ENCODE measurements at regions not wholly inside any gene's neighbourhood (a gene's known extent, or its start where the extent isn't known, plus 50 kb on each side); places are given as distances from the start of the nearest gene placed in this dataset.

DNA sequence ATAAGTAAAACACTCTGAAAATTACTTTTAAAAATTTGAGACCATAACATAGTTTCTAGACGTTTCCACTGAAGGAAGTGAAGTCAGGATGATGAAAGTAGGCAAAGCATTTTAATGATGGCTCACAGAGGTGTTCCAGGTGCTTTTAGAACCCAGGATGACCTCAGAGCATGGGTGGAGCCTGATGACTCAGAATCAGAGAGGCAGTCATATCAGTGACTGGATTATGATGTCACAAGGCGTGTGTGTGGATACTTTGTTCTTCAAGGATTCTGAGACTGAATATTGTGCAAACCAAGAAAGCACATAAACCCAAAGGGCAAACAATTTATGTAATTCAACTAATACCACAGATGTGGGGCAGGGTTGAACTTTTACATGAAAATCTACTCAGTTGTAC, 200.2 kb upstream of the FOXN2 start:
- in situ Hi-C loops (cut with HindIII; ENCODE audit: low sequenced_read_pairs) = no loop called here
- H3K4me3 ChIP-seq (ENCODE audit: low read depth, low read length) = no peak overlapping the region
- peak; percentile 32 for DNase-seq (ENCODE audit: low read depth, low spot score)
- TF ChIP-seq, protein P1, sequence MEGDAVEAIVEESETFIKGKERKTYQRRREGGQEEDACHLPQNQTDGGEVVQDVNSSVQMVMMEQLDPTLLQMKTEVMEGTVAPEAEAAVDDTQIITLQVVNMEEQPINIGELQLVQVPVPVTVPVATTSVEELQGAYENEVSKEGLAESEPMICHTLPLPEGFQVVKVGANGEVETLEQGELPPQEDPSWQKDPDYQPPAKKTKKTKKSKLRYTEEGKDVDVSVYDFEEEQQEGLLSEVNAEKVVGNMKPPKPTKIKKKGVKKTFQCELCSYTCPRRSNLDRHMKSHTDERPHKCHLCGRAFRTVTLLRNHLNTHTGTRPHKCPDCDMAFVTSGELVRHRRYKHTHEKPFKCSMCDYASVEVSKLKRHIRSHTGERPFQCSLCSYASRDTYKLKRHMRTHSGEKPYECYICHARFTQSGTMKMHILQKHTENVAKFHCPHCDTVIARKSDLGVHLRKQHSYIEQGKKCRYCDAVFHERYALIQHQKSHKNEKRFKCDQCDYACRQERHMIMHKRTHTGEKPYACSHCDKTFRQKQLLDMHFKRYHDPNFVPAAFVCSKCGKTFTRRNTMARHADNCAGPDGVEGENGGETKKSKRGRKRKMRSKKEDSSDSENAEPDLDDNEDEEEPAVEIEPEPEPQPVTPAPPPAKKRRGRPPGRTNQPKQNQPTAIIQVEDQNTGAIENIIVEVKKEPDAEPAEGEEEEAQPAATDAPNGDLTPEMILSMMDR (IDR thresholded peaks at IDR 0.05; ENCODE audit: low read depth, low read length) = no peak

- DNase-seq (ENCODE audit: low read depth, low spot score) = no peak
- H3K4me3 ChIP-seq (ENCODE audit: low read depth, low read length) = no peak overlapping the region
- in situ Hi-C loops (cut with HindIII; ENCODE audit: low sequenced_read_pairs) = no loop called here
- TF ChIP-seq, protein P1 (IDR thresholded peaks at IDR 0.05; ENCODE audit: low read depth, low read length) = no peak
Observed at GRCh38 chr2:48116497-48116896, 198.0 kb upstream of the FOXN2 start.

- in situ Hi-C loops (cut with HindIII; ENCODE audit: low sequenced_read_pairs) = no loop called here
- DNase-seq (ENCODE audit: low read depth, low spot score) = no peak
- TF ChIP-seq, protein P1 (IDR thresholded peaks at IDR 0.05; ENCODE audit: low read depth, low read length) = no peak
- no peak overlapping the region for H3K4me3 ChIP-seq (ENCODE audit: low read depth, low read length)
Observed at GRCh38 chr2:48118895-48119294, 195.6 kb upstream of the FOXN2 start.

DNA sequence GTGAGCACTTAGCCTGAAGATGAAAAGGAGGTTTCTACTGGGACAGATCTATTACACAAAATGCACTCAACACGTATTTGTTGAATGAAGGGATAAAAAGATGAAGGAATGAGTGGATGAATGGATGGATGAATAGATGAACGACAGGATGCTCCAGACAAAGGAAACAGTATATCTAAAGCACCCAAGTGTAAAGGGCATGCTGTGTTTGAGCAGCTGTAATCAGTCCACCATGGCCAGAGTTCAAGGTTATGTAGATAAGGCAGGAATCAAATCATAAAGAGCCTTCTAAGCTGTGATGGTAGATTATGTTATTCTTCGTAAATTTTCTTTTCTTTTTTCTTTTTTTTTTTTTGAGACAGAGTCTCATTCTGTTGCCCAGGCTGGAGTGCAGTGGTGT, 194.4 kb upstream of the FOXN2 start:
- TF ChIP-seq, protein P1 (IDR thresholded peaks at IDR 0.05; ENCODE audit: low read depth, low read length) = no peak
- H3K4me3 ChIP-seq (ENCODE audit: low read depth, low read length) = no peak overlapping the region
- DNase-seq (ENCODE audit: low read depth, low spot score) = no peak
- in situ Hi-C loops (cut with HindIII; ENCODE audit: low sequenced_read_pairs) = no loop called here

DNA sequence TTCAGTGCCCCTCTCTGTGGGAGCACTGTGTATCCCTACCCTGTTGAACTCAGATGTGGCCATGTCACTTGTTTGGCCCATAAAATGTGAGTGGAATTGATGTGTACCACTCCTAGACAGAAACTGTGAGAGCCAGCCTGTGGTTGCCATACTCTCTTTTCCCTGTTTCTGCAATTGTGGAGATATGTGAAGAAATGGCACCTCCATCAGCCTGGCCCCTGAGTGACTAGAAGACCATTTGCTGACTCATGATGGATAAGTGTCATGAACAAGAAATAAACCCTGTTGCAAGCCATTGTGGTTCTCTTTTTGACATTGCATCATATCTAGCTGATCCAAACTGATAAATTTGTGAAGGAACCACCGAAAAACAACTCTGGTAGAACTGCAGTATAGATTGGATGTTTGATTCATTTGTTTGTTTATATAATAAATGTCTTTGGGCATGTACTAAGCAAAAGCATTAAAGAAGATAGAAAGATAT, 193.7 kb upstream of the FOXN2 start:
- in situ Hi-C loops (cut with HindIII; ENCODE audit: low sequenced_read_pairs) = no loop called here
- TF ChIP-seq, protein P1 (IDR thresholded peaks at IDR 0.05; ENCODE audit: low read depth, low read length) = no peak
- DNase-seq (ENCODE audit: low read depth, low spot score) = no peak
- no peak overlapping the region for H3K4me3 ChIP-seq (ENCODE audit: low read depth, low read length)

DNA sequence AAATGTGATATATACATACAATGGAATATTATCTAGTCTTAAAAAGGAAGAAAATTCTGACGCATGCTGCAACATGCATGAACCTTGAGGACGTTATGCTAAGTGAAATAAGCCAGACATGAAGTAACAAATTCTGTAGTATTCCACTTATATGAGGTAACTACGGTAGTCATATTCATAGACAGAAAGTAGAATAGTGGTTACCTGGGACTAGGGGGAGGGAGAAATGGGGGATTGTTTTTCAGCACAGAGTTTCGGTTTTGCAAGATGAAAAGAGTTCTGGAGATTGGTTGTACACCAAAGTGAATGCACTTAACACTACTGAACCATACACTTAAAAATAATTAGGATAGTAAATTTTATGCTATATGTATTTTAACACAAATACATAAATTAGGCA, 192.3 kb upstream of the FOXN2 start:
- in situ Hi-C loops (cut with HindIII; ENCODE audit: low sequenced_read_pairs) = no loop called here
- TF ChIP-seq, protein P1 (IDR thresholded peaks at IDR 0.05; ENCODE audit: low read depth, low read length) = no peak
- H3K4me3 ChIP-seq (ENCODE audit: low read depth, low read length) = no peak overlapping the region
- DNase-seq (ENCODE audit: low read depth, low spot score) = no peak

DNA sequence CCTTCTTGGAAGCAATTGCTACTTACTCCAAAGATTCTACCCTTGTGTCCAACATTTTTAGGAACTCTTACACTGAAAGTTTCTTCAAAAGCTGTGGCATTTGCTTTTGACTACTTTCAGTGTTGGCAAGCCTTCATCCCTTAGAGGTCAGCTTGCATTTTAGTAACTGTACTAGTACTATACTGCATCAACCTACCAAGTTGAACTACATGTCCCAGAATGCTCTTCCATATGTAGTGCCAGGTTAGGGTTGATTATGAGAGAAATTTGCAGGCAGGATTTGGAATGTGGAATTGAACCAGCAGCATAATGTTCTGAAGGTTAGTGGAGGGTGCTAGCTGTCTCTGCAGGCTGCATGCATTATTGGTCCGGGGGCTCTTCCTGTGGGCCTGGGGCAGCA, 189.9 kb upstream of the FOXN2 start:
- H3K4me3 ChIP-seq (ENCODE audit: low read depth, low read length) = no peak overlapping the region
- in situ Hi-C loops (cut with HindIII; ENCODE audit: low sequenced_read_pairs) = no loop called here
- TF ChIP-seq, protein P1 (IDR thresholded peaks at IDR 0.05; ENCODE audit: low read depth, low read length) = no peak
- DNase-seq (ENCODE audit: low read depth, low spot score) = no peak
